H9 (cell line): ENCODE measurements at regions not wholly inside any gene's neighbourhood (a gene's known extent, or its start where the extent isn't known, plus 50 kb on each side); places are given as distances from the start of the nearest gene placed in this dataset.

Source experiments
- DNase-seq: peaks from one replicate; pipeline ENCODE4 v3.0.0-alpha.2; 2017
- H2AFZ ChIP-seq: one replicate; pipeline ENCODE4 v1.6.1; 2013; ENCODE audit warnings: mild to moderate bottlenecking, low read length, control low read depth, moderate library complexity
- H2AK5ac ChIP-seq: 2 replicates; pipeline ENCODE4 v1.6.1; 2013; ENCODE audit warnings: low read length, control low read depth, mixed read lengths; ENCODE audit not compliant: insufficient read length
- H2BK120ac ChIP-seq: one replicate; pipeline ENCODE4 v1.6.1; 2013; ENCODE audit warnings: low read depth, mild to moderate bottlenecking, low read length, control low read depth, inconsistent platforms; ENCODE audit not compliant: poor library complexity, severe bottlenecking
- H2BK12ac ChIP-seq: 2 replicates; pipeline ENCODE4 v1.6.1; 2013; ENCODE audit warnings: low read length, control low read depth, mixed read lengths, low read depth; ENCODE audit not compliant: insufficient read length
- H2BK15ac ChIP-seq: 2 replicates; pipeline ENCODE4 v1.6.1; 2013; ENCODE audit warnings: low read depth, low read length, control low read depth
- H2BK20ac ChIP-seq: one replicate; pipeline ENCODE4 v1.6.1; 2013; ENCODE audit warnings: low read depth, mild to moderate bottlenecking, low read length, control low read depth, inconsistent platforms; ENCODE audit not compliant: poor library complexity, severe bottlenecking
- H2BK5ac ChIP-seq: 2 replicates; pipeline ENCODE4 v1.6.1; 2013; ENCODE audit warnings: low read length, control low read depth, mixed read lengths; ENCODE audit not compliant: insufficient read length
- H3K14ac ChIP-seq: 2 replicates; pipeline ENCODE4 v1.6.1; 2013; ENCODE audit warnings: low read length, control low read depth; ENCODE audit not compliant: insufficient read depth
- H3K18ac ChIP-seq: 2 replicates; pipeline ENCODE4 v1.6.1; 2013; ENCODE audit warnings: low read depth, mild to moderate bottlenecking, mixed read lengths, low read length, control low read depth; ENCODE audit not compliant: insufficient read length
- H3K23ac ChIP-seq: 2 replicates; pipeline ENCODE4 v1.6.1; 2013; ENCODE audit warnings: low read length, control low read depth, mixed read lengths, low read depth; ENCODE audit not compliant: insufficient read length
- H3K23me2 ChIP-seq: 2 replicates; pipeline ENCODE4 v1.6.1; 2013; ENCODE audit warnings: low read depth, mild to moderate bottlenecking, mixed read lengths, low read length, control low read depth; ENCODE audit not compliant: insufficient read length, poor library complexity, severe bottlenecking
- H3K27ac ChIP-seq: 2 replicates; pipeline ENCODE4 v1.5.1; 2013; ENCODE audit warnings: low read length, control low read depth, mixed read lengths, low read depth; ENCODE audit not compliant: insufficient read length
- H3K27me3 ChIP-seq: 2 replicates; pipeline ENCODE4 v1.6.1; 2013; ENCODE audit warnings: low read length, control low read depth, inconsistent platforms; ENCODE audit not compliant: insufficient read depth
- H3K4ac ChIP-seq: 2 replicates; pipeline ENCODE4 v1.6.1; 2013; ENCODE audit warnings: low read depth, mild to moderate bottlenecking, control low read depth, inconsistent platforms, low read length, moderate library complexity
- H3K4me1 ChIP-seq: 2 replicates; pipeline ENCODE4 v1.6.1; 2013; ENCODE audit warnings: low read length, control low read depth, inconsistent platforms; ENCODE audit not compliant: insufficient read depth
- H3K4me2 ChIP-seq: 2 replicates; pipeline ENCODE4 v1.6.1; 2013; ENCODE audit warnings: low read length, control low read depth, mixed read lengths; ENCODE audit not compliant: insufficient read length, insufficient read depth
- H3K56ac ChIP-seq: 2 replicates; pipeline ENCODE4 v1.6.1; 2013; ENCODE audit warnings: low read depth, mild to moderate bottlenecking, mixed read lengths, low read length, control low read depth; ENCODE audit not compliant: insufficient read length
- H3K79me1 ChIP-seq: 2 replicates; pipeline ENCODE4 v1.6.1; 2013; ENCODE audit warnings: low read depth, mild to moderate bottlenecking, moderate library complexity, low read length, control low read depth, inconsistent platforms; ENCODE audit not compliant: insufficient read depth, poor library complexity, severe bottlenecking
- H3K79me2 ChIP-seq: 2 replicates; pipeline ENCODE4 v1.6.1; 2013; ENCODE audit warnings: low read length, control low read depth, inconsistent platforms; ENCODE audit not compliant: insufficient read depth
- H3K9ac ChIP-seq: 2 replicates; pipeline ENCODE4 v1.6.1; 2013; ENCODE audit warnings: low read length, control low read depth, mixed read lengths; ENCODE audit not compliant: insufficient read length; ENCODE audit errors: extremely low read depth
- H3K9me3 ChIP-seq: one replicate; pipeline ENCODE4 v1.6.1; 2013; ENCODE audit warnings: low read depth, low read length, inconsistent platforms; ENCODE audit not compliant: control insufficient read depth
- H3T11ph ChIP-seq: one replicate; pipeline ENCODE4 v1.6.1; 2013; ENCODE audit warnings: mild to moderate bottlenecking, low read length, control low read depth, inconsistent platforms
- H4K20me1 ChIP-seq: one replicate; pipeline ENCODE4 v1.6.1; 2013; ENCODE audit not compliant: control insufficient read depth, insufficient read length, insufficient read depth
- H4K5ac ChIP-seq: 2 replicates; pipeline ENCODE4 v1.6.1; 2013; ENCODE audit warnings: low read depth, mild to moderate bottlenecking, mixed read lengths, low read length, control low read depth; ENCODE audit not compliant: insufficient read length
- H4K8ac ChIP-seq: replicated peaks from 2 replicates; pipeline ENCODE4 v1.6.1; 2013; ENCODE audit warnings: low read length, control low read depth, mixed read lengths, low read depth; ENCODE audit not compliant: insufficient read length
- H4K91ac ChIP-seq: 2 replicates; pipeline ENCODE4 v1.6.1; 2013; ENCODE audit warnings: low read depth, mild to moderate bottlenecking, moderate library complexity, mixed read lengths, low read length, control low read depth; ENCODE audit not compliant: insufficient read length
- H3K27ac Mint-ChIP-seq, 3 experiments: 2 replicates in 2 of 3; 3 replicates in 1 of 3; pipeline ENCODE4 v1.8.0; 2020 to 2021; ENCODE audit warnings: mixed read lengths in 3 of 3, mild to moderate bottlenecking in 1 of 3, moderate library complexity in 1 of 3
- H3K27me3 Mint-ChIP-seq: 2 replicates; pipeline ENCODE4 v1.8.0; 2021; ENCODE audit warnings: low read depth, mild to moderate bottlenecking, moderate library complexity, mixed read lengths
- H3K36me3 Mint-ChIP-seq, 3 experiments: 2 replicates in 2 of 3; 3 replicates in 1 of 3; pipeline ENCODE4 v1.8.0; 2020 to 2021; ENCODE audit warnings: low read depth in 3 of 3, mixed read lengths in 3 of 3; ENCODE audit not compliant: insufficient read depth in 1 of 3
- H3K4me1 Mint-ChIP-seq, 2 experiments: 2 replicates each; pipeline ENCODE4 v1.8.0; 2020; ENCODE audit warnings: mixed read lengths in 2 of 2
- H3K4me3 Mint-ChIP-seq, 2 experiments: 2 replicates in 1 of 2; 3 replicates in 1 of 2; pipeline ENCODE4 v1.8.0; 2020 to 2021; ENCODE audit warnings: mild to moderate bottlenecking in 2 of 2, mixed read lengths in 2 of 2, moderate library complexity in 1 of 2
- H3K9me3 Mint-ChIP-seq, 2 experiments: 2 replicates in 1 of 2; 3 replicates in 1 of 2; pipeline ENCODE4 v1.8.0; 2020; ENCODE audit warnings: mild to moderate bottlenecking in 2 of 2, mixed read lengths in 2 of 2, moderate library complexity in 1 of 2
- WGBS: extraction: QIAGEN DNeasy Blood & Tissue Kit; methylation state at CpG from one replicate; pipeline ENCODE4 v1.1.7; 2013; ENCODE audit warnings: missing lambda C conversion rate, low lambda C conversion rate, mixed read lengths; ENCODE audit not compliant: insufficient read length; ENCODE audit errors: extremely low coverage; 5-methylcytosine and 5-hydroxymethylcytosine counted together
- TF ChIP-seq, protein P1 (sequence below): fragments of 200-600 bp; sonication (generic); conservative IDR thresholded peaks from 3 replicates; pipeline ENCODE4 v1.8.0; 2021; ENCODE audit warnings: antibody characterized with exemption, mild to moderate bottlenecking

GRCh38 chr6:82840571-82840970 is 225.1 kb downstream of the UBE3D start:
- Histone ChIP-seq H3K9me3 (no peaks in the 10 kb centered on the region), H3K56ac (no peak overlapping the region), H4K5ac (no peak overlapping the region), H3K14ac (no peak overlapping the region), H3K23ac (no peak overlapping the region), H2BK12ac (no peak overlapping the region), H3K4me1 (no peaks in the 10 kb centered on the region; the same call in 1 of the 2 replicates), H2BK20ac (no peak overlapping the region), H3K79me1 (no peaks in the 10 kb centered on the region), H4K20me1 (no peaks in the 10 kb centered on the region), H3K23me2 (no peaks in the 10 kb centered on the region), H2BK15ac (no peak overlapping the region), H2BK5ac (no peak overlapping the region), H3K9ac (no peak overlapping the region), H3K4ac (no peak overlapping the region), H3T11ph (no peak overlapping the region), H3K18ac (no peak overlapping the region), H2AK5ac (no peak overlapping the region), H3K27me3 (no peaks in the 10 kb centered on the region), H4K8ac (no peak overlapping the region), H3K27ac (no peak overlapping the region), H3K4me2 (no peak overlapping the region), H2BK120ac (no peak overlapping the region), H4K91ac (no peak overlapping the region), H2AFZ (no peak overlapping the region), H3K79me2 (no peaks in the 10 kb centered on the region)
- no peaks in the 10 kb centered on the region; the same call in 1 of the 2 replicates for H3K27me3 Mint-ChIP-seq
- TF ChIP-seq, protein P1, sequence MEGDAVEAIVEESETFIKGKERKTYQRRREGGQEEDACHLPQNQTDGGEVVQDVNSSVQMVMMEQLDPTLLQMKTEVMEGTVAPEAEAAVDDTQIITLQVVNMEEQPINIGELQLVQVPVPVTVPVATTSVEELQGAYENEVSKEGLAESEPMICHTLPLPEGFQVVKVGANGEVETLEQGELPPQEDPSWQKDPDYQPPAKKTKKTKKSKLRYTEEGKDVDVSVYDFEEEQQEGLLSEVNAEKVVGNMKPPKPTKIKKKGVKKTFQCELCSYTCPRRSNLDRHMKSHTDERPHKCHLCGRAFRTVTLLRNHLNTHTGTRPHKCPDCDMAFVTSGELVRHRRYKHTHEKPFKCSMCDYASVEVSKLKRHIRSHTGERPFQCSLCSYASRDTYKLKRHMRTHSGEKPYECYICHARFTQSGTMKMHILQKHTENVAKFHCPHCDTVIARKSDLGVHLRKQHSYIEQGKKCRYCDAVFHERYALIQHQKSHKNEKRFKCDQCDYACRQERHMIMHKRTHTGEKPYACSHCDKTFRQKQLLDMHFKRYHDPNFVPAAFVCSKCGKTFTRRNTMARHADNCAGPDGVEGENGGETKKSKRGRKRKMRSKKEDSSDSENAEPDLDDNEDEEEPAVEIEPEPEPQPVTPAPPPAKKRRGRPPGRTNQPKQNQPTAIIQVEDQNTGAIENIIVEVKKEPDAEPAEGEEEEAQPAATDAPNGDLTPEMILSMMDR, result no peak
- no peak overlapping the region for H3K27ac Mint-ChIP-seq
- H3K4me1 Mint-ChIP-seq, result peaks cover 4 to 8% of the 10 kb centered on the region in 2 experiments
- no CpG with 5 or more reads among the region's 1 CpG for WGBS
- H3K36me3 Mint-ChIP-seq, result peaks cover 0 to 4% (median 1%) of the 10 kb centered on the region in 3 experiments; a peak in 3 of 7 replicates
- no peak for DNase-seq
- H3K9me3 Mint-ChIP-seq, result no peaks in the 10 kb centered on the region; a peak in 1 of 5 replicates
- H3K4me3 Mint-ChIP-seq, result no peak overlapping the region
